ENCODE measurements at regions not wholly inside any gene's neighbourhood (a gene's known extent, or its start where the extent isn't known, plus 50 kb on each side); places are given as distances from the start of the nearest gene placed in this dataset.

DNA sequence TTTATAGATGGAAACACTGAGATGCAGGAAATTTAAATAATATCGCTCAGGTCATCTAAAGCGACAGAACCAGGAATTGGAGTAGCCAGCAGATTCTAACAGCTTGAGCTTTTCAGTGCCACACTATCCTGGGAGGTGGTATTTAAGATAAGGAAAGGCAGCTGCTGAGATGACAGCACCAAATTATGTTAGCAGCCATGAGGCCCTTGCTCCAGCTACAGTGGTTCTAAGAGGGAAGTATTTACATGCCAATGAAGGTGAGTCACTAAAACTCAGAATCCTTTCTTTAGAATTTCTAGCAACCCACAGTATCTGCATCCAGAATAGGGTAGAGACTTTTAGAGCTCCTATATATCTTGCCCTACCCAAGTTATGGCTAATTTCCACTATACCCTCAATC, 127.0 kb upstream of the VLDLR start:
- TF ChIP-seq EZH2phosphoT487 (IDR thresholded peaks at IDR 0.05; ENCODE audit: insufficient read depth, low read depth) (no peak), EZH2 (IDR thresholded peaks at IDR 0.05; ENCODE audit: insufficient read depth, poor library complexity, severe bottlenecking) (no peak)

Measured in GM23248 (cell line).